Neural crest cell (in vitro differentiated cells): ENCODE measurements at regions not wholly inside any gene's neighbourhood (a gene's known extent, or its start where the extent isn't known, plus 50 kb on each side); places are given as distances from the start of the nearest gene placed in this dataset.

Source experiments
- DNase-seq: peaks from one replicate; pipeline ENCODE4 v3.0.0; 2021; ENCODE audit warnings: low read depth, mixed read lengths, low spot score
- H3K27ac Mint-ChIP-seq: one replicate; pipeline ENCODE4 v1.8.0; 2021; ENCODE audit warnings: mild to moderate bottlenecking, mixed read lengths; ENCODE audit not compliant: unreplicated experiment
- H3K27me3 Mint-ChIP-seq: 2 replicates; pipeline ENCODE4 v1.8.0; 2021; ENCODE audit warnings: low read depth, mild to moderate bottlenecking, mixed read lengths
- H3K36me3 Mint-ChIP-seq: 2 replicates; pipeline ENCODE4 v1.8.0; 2021; ENCODE audit warnings: low read depth, mild to moderate bottlenecking, mixed read lengths
- H3K4me1 Mint-ChIP-seq: 2 replicates; pipeline ENCODE4 v1.8.0; 2021; ENCODE audit warnings: mixed read lengths
- H3K4me3 Mint-ChIP-seq: one replicate; pipeline ENCODE4 v1.8.0; 2021; ENCODE audit warnings: mild to moderate bottlenecking, mixed read lengths
- H3K9me3 Mint-ChIP-seq: 2 replicates; pipeline ENCODE4 v1.8.0; 2021; ENCODE audit warnings: mixed read lengths
- TF ChIP-seq, protein P1 (sequence below): fragments of 200-600 bp; sonication (generic); conservative IDR thresholded peaks from 2 replicates; pipeline ENCODE4 v1.5.0; 2021; ENCODE audit warnings: antibody characterized with exemption, mild to moderate bottlenecking

DNA sequence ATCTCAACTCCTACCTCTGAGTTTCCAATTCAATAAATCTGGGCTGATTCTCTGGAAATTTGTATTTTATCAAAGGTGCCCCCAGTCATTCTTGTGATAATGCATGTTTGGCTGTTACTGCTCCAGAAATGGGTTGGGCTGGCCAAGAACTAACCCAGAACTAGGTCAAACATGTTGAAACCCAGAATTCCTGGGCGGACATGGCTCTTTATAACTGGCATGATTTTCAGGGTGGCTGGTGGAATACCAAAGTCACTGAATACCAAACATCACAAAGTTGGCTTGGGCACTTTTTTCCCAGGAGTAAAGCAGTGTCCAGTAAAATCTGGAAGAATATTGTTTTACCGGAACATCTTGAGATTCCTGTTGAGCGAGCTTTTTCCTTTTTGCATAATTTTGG lies 89.4 kb upstream of the S1PR1 start:
- TF ChIP-seq, protein P1, sequence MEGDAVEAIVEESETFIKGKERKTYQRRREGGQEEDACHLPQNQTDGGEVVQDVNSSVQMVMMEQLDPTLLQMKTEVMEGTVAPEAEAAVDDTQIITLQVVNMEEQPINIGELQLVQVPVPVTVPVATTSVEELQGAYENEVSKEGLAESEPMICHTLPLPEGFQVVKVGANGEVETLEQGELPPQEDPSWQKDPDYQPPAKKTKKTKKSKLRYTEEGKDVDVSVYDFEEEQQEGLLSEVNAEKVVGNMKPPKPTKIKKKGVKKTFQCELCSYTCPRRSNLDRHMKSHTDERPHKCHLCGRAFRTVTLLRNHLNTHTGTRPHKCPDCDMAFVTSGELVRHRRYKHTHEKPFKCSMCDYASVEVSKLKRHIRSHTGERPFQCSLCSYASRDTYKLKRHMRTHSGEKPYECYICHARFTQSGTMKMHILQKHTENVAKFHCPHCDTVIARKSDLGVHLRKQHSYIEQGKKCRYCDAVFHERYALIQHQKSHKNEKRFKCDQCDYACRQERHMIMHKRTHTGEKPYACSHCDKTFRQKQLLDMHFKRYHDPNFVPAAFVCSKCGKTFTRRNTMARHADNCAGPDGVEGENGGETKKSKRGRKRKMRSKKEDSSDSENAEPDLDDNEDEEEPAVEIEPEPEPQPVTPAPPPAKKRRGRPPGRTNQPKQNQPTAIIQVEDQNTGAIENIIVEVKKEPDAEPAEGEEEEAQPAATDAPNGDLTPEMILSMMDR = no peak
- Mint-ChIP-seq H3K27ac (no peak overlapping the region), H3K9me3 (no peaks in the 10 kb centered on the region)

GRCh38 chr1:101145449-101145820 lies 91.4 kb upstream of the S1PR1 start:
- no peak overlapping the region for H3K27ac Mint-ChIP-seq
- H3K4me1 Mint-ChIP-seq = peaks cover 16% of the 10 kb centered on the region
- H3K27me3 Mint-ChIP-seq = no peaks in the 10 kb centered on the region
- H3K4me3 Mint-ChIP-seq = no peak overlapping the region
- TF ChIP-seq, protein P1 = no peak
- H3K36me3 Mint-ChIP-seq = no peaks in the 10 kb centered on the region
- no peak for DNase-seq
- H3K9me3 Mint-ChIP-seq = no peaks in the 10 kb centered on the region

More for the DNA sequence above, 89.4 kb upstream of the S1PR1 start:
- DNase-seq = no peak
- Mint-ChIP-seq H3K4me3 (no peak overlapping the region), H3K27me3 (no peaks in the 10 kb centered on the region), H3K36me3 (no peaks in the 10 kb centered on the region), H3K4me1 (peaks cover 17% of the 10 kb centered on the region)

- no peak overlapping the region for H3K27ac Mint-ChIP-seq
- TF ChIP-seq, protein P1 = no peak
- H3K4me3 Mint-ChIP-seq = no peak overlapping the region
- H3K27me3 Mint-ChIP-seq = no peaks in the 10 kb centered on the region
- no peaks in the 10 kb centered on the region for H3K9me3 Mint-ChIP-seq
- no peaks in the 10 kb centered on the region for H3K36me3 Mint-ChIP-seq
- no peak for DNase-seq
- H3K4me1 Mint-ChIP-seq = peaks cover 11% of the 10 kb centered on the region
Observed at GRCh38 chr1:101144671-101145448, 92.0 kb upstream of the S1PR1 start.

GRCh38 chr1:101142244-101142643 lies 94.6 kb upstream of the S1PR1 start:
- no peak for DNase-seq
- no peaks in the 10 kb centered on the region for H3K36me3 Mint-ChIP-seq
- no peak overlapping the region for H3K27ac Mint-ChIP-seq
- no peaks in the 10 kb centered on the region for H3K27me3 Mint-ChIP-seq
- H3K4me3 Mint-ChIP-seq = no peak overlapping the region
- H3K4me1 Mint-ChIP-seq = peaks cover under 1% of the 10 kb centered on the region
- TF ChIP-seq, protein P1 = no peak
- H3K9me3 Mint-ChIP-seq = no peaks in the 10 kb centered on the region

GRCh38 chr1:101141376-101141775 lies 95.4 kb upstream of the S1PR1 start:
- peaks cover 9% of the 10 kb centered on the region for H3K4me1 Mint-ChIP-seq
- H3K27me3 Mint-ChIP-seq = no peaks in the 10 kb centered on the region
- no peak overlapping the region for H3K27ac Mint-ChIP-seq
- no peaks in the 10 kb centered on the region for H3K36me3 Mint-ChIP-seq
- DNase-seq = no peak
- TF ChIP-seq, protein P1 = no peak
- H3K4me3 Mint-ChIP-seq = no peak overlapping the region
- H3K9me3 Mint-ChIP-seq = no peaks in the 10 kb centered on the region
